H9 (cell line): ENCODE measurements at regions not wholly inside any gene's neighbourhood (a gene's known extent, or its start where the extent isn't known, plus 50 kb on each side); places are given as distances from the start of the nearest gene placed in this dataset.

Source experiments
- DNase-seq: peaks from one replicate; pipeline ENCODE4 v3.0.0-alpha.2; 2017
- H2AFZ ChIP-seq: one replicate; pipeline ENCODE4 v1.6.1; 2013; ENCODE audit warnings: mild to moderate bottlenecking, low read length, control low read depth, moderate library complexity
- H2AK5ac ChIP-seq: 2 replicates; pipeline ENCODE4 v1.6.1; 2013; ENCODE audit warnings: low read length, control low read depth, mixed read lengths; ENCODE audit not compliant: insufficient read length
- H2BK120ac ChIP-seq: one replicate; pipeline ENCODE4 v1.6.1; 2013; ENCODE audit warnings: low read depth, mild to moderate bottlenecking, low read length, control low read depth, inconsistent platforms; ENCODE audit not compliant: poor library complexity, severe bottlenecking
- H2BK12ac ChIP-seq: 2 replicates; pipeline ENCODE4 v1.6.1; 2013; ENCODE audit warnings: low read length, control low read depth, mixed read lengths, low read depth; ENCODE audit not compliant: insufficient read length
- H2BK15ac ChIP-seq: 2 replicates; pipeline ENCODE4 v1.6.1; 2013; ENCODE audit warnings: low read depth, low read length, control low read depth
- H2BK20ac ChIP-seq: one replicate; pipeline ENCODE4 v1.6.1; 2013; ENCODE audit warnings: low read depth, mild to moderate bottlenecking, low read length, control low read depth, inconsistent platforms; ENCODE audit not compliant: poor library complexity, severe bottlenecking
- H2BK5ac ChIP-seq: 2 replicates; pipeline ENCODE4 v1.6.1; 2013; ENCODE audit warnings: low read length, control low read depth, mixed read lengths; ENCODE audit not compliant: insufficient read length
- H3K14ac ChIP-seq: 2 replicates; pipeline ENCODE4 v1.6.1; 2013; ENCODE audit warnings: low read length, control low read depth; ENCODE audit not compliant: insufficient read depth
- H3K18ac ChIP-seq: 2 replicates; pipeline ENCODE4 v1.6.1; 2013; ENCODE audit warnings: low read depth, mild to moderate bottlenecking, mixed read lengths, low read length, control low read depth; ENCODE audit not compliant: insufficient read length
- H3K23ac ChIP-seq: 2 replicates; pipeline ENCODE4 v1.6.1; 2013; ENCODE audit warnings: low read length, control low read depth, mixed read lengths, low read depth; ENCODE audit not compliant: insufficient read length
- H3K23me2 ChIP-seq: 2 replicates; pipeline ENCODE4 v1.6.1; 2013; ENCODE audit warnings: low read depth, mild to moderate bottlenecking, mixed read lengths, low read length, control low read depth; ENCODE audit not compliant: insufficient read length, poor library complexity, severe bottlenecking
- H3K27ac ChIP-seq: 2 replicates; pipeline ENCODE4 v1.5.1; 2013; ENCODE audit warnings: low read length, control low read depth, mixed read lengths, low read depth; ENCODE audit not compliant: insufficient read length
- H3K27me3 ChIP-seq: 2 replicates; pipeline ENCODE4 v1.6.1; 2013; ENCODE audit warnings: low read length, control low read depth, inconsistent platforms; ENCODE audit not compliant: insufficient read depth
- H3K4ac ChIP-seq: 2 replicates; pipeline ENCODE4 v1.6.1; 2013; ENCODE audit warnings: low read depth, mild to moderate bottlenecking, control low read depth, inconsistent platforms, low read length, moderate library complexity
- H3K4me1 ChIP-seq: 2 replicates; pipeline ENCODE4 v1.6.1; 2013; ENCODE audit warnings: low read length, control low read depth, inconsistent platforms; ENCODE audit not compliant: insufficient read depth
- H3K4me2 ChIP-seq: 2 replicates; pipeline ENCODE4 v1.6.1; 2013; ENCODE audit warnings: low read length, control low read depth, mixed read lengths; ENCODE audit not compliant: insufficient read length, insufficient read depth
- H3K56ac ChIP-seq: 2 replicates; pipeline ENCODE4 v1.6.1; 2013; ENCODE audit warnings: low read depth, mild to moderate bottlenecking, mixed read lengths, low read length, control low read depth; ENCODE audit not compliant: insufficient read length
- H3K79me1 ChIP-seq: 2 replicates; pipeline ENCODE4 v1.6.1; 2013; ENCODE audit warnings: low read depth, mild to moderate bottlenecking, moderate library complexity, low read length, control low read depth, inconsistent platforms; ENCODE audit not compliant: insufficient read depth, poor library complexity, severe bottlenecking
- H3K79me2 ChIP-seq: 2 replicates; pipeline ENCODE4 v1.6.1; 2013; ENCODE audit warnings: low read length, control low read depth, inconsistent platforms; ENCODE audit not compliant: insufficient read depth
- H3K9ac ChIP-seq: 2 replicates; pipeline ENCODE4 v1.6.1; 2013; ENCODE audit warnings: low read length, control low read depth, mixed read lengths; ENCODE audit not compliant: insufficient read length; ENCODE audit errors: extremely low read depth
- H3K9me3 ChIP-seq: one replicate; pipeline ENCODE4 v1.6.1; 2013; ENCODE audit warnings: low read depth, low read length, inconsistent platforms; ENCODE audit not compliant: control insufficient read depth
- H3T11ph ChIP-seq: one replicate; pipeline ENCODE4 v1.6.1; 2013; ENCODE audit warnings: mild to moderate bottlenecking, low read length, control low read depth, inconsistent platforms
- H4K20me1 ChIP-seq: one replicate; pipeline ENCODE4 v1.6.1; 2013; ENCODE audit not compliant: control insufficient read depth, insufficient read length, insufficient read depth
- H4K5ac ChIP-seq: 2 replicates; pipeline ENCODE4 v1.6.1; 2013; ENCODE audit warnings: low read depth, mild to moderate bottlenecking, mixed read lengths, low read length, control low read depth; ENCODE audit not compliant: insufficient read length
- H4K8ac ChIP-seq: replicated peaks from 2 replicates; pipeline ENCODE4 v1.6.1; 2013; ENCODE audit warnings: low read length, control low read depth, mixed read lengths, low read depth; ENCODE audit not compliant: insufficient read length
- H4K91ac ChIP-seq: 2 replicates; pipeline ENCODE4 v1.6.1; 2013; ENCODE audit warnings: low read depth, mild to moderate bottlenecking, moderate library complexity, mixed read lengths, low read length, control low read depth; ENCODE audit not compliant: insufficient read length
- H3K27ac Mint-ChIP-seq, 3 experiments: 2 replicates in 2 of 3; 3 replicates in 1 of 3; pipeline ENCODE4 v1.8.0; 2020 to 2021; ENCODE audit warnings: mixed read lengths in 3 of 3, mild to moderate bottlenecking in 1 of 3, moderate library complexity in 1 of 3
- H3K27me3 Mint-ChIP-seq: 2 replicates; pipeline ENCODE4 v1.8.0; 2021; ENCODE audit warnings: low read depth, mild to moderate bottlenecking, moderate library complexity, mixed read lengths
- H3K36me3 Mint-ChIP-seq, 3 experiments: 2 replicates in 2 of 3; 3 replicates in 1 of 3; pipeline ENCODE4 v1.8.0; 2020 to 2021; ENCODE audit warnings: low read depth in 3 of 3, mixed read lengths in 3 of 3; ENCODE audit not compliant: insufficient read depth in 1 of 3
- H3K4me1 Mint-ChIP-seq, 2 experiments: 2 replicates each; pipeline ENCODE4 v1.8.0; 2020; ENCODE audit warnings: mixed read lengths in 2 of 2
- H3K4me3 Mint-ChIP-seq, 2 experiments: 2 replicates in 1 of 2; 3 replicates in 1 of 2; pipeline ENCODE4 v1.8.0; 2020 to 2021; ENCODE audit warnings: mild to moderate bottlenecking in 2 of 2, mixed read lengths in 2 of 2, moderate library complexity in 1 of 2
- H3K9me3 Mint-ChIP-seq, 2 experiments: 2 replicates in 1 of 2; 3 replicates in 1 of 2; pipeline ENCODE4 v1.8.0; 2020; ENCODE audit warnings: mild to moderate bottlenecking in 2 of 2, mixed read lengths in 2 of 2, moderate library complexity in 1 of 2
- CTCF ChIP-seq: fragments of 200-600 bp; sonication (generic); conservative IDR thresholded peaks from 3 replicates; pipeline ENCODE4 v1.8.0; 2021; ENCODE audit warnings: antibody characterized with exemption, mild to moderate bottlenecking
- WGBS: extraction: QIAGEN DNeasy Blood & Tissue Kit; methylation state at CpG from one replicate; pipeline ENCODE4 v1.1.7; 2013; ENCODE audit warnings: missing lambda C conversion rate, low lambda C conversion rate, mixed read lengths; ENCODE audit not compliant: insufficient read length; ENCODE audit errors: extremely low coverage; 5-methylcytosine and 5-hydroxymethylcytosine counted together

GRCh38 chr9:78745331-78745730 lies 448.4 kb downstream of the PSAT1 start:
- Histone ChIP-seq H3K9ac (no peak overlapping the region), H3T11ph (no peak overlapping the region), H3K27ac (no peak overlapping the region), H2BK5ac (no peak overlapping the region), H4K20me1 (no peaks in the 10 kb centered on the region), H3K4me2 (no peak overlapping the region), H4K8ac (no peak overlapping the region), H3K9me3 (no peaks in the 10 kb centered on the region), H2AK5ac (no peak overlapping the region), H3K27me3 (no peaks in the 10 kb centered on the region), H3K79me2 (no peaks in the 10 kb centered on the region), H2AFZ (no peak overlapping the region), H3K18ac (no peak overlapping the region), H2BK20ac (no peak overlapping the region), H3K56ac (no peak overlapping the region), H3K4me1 (no peaks in the 10 kb centered on the region), H3K14ac (no peak overlapping the region), H2BK120ac (no peak overlapping the region), H3K23ac (no peak overlapping the region), H2BK12ac (no peak overlapping the region), H4K91ac (no peak overlapping the region), H3K79me1 (no peaks in the 10 kb centered on the region), H3K23me2 (no peaks in the 10 kb centered on the region), H3K4ac (no peak overlapping the region), H2BK15ac (no peak overlapping the region), H4K5ac (no peak overlapping the region)
- WGBS: no CpG with 5 or more reads among the region's 5 CpGs
- TF ChIP-seq CTCF: no peak
- Mint-ChIP-seq H3K4me3 (no peak overlapping the region), H3K36me3 (no peaks in the 10 kb centered on the region), H3K9me3 (no peaks in the 10 kb centered on the region), H3K27me3 (no peaks in the 10 kb centered on the region), H3K4me1 (no peaks in the 10 kb centered on the region), H3K27ac (no peak overlapping the region)
- DNase-seq: no peak
